Colonic mucosa (tissue), 4 donors: ENCODE measurements at regions not wholly inside any gene's neighbourhood (a gene's known extent, or its start where the extent isn't known, plus 50 kb on each side); places are given as distances from the start of the nearest gene placed in this dataset.

Experiments
- DNase-seq: peaks from one replicate; pipeline ENCODE4 v3.0.0-alpha.2; 2020
- H3K27ac ChIP-seq: fragments of 200-600 bp; one replicate; pipeline ENCODE4 v1.8.0; 2021
- H3K27me3 ChIP-seq: fragments of 200-600 bp; one replicate; pipeline ENCODE4 v1.8.0; 2021
- H3K36me3 ChIP-seq: fragments of 200-600 bp; one replicate; pipeline ENCODE4 v1.8.0; 2021
- H3K4me1 ChIP-seq: fragments of 200-600 bp; one replicate; pipeline ENCODE4 v1.8.0; 2021; ENCODE audit warnings: mild to moderate bottlenecking
- H3K4me3 ChIP-seq: fragments of 200-600 bp; one replicate; pipeline ENCODE4 v1.8.0; 2021
- H3K9ac ChIP-seq, 2 donors: one replicate each; pipeline ENCODE4 v1.7.0; 2013; ENCODE audit warnings: control low read depth in 2 of 2, low read depth in 2 of 2, low read length in 2 of 2
- H3K9me3 ChIP-seq: fragments of 200-600 bp; one replicate; pipeline ENCODE4 v1.8.0; 2021
- intact Hi-C: fragments of 100-400 bp; cut with DNase I; formaldehyde crosslinking; loops from one replicate; pipeline ENCODE4 v1.14.1; 2022
- TF ChIP-seq, protein P1 (sequence below): fragments of 200-600 bp; IDR thresholded peaks from one replicate; pipeline ENCODE4 v1.8.0; 2022; ENCODE audit warnings: antibody characterized with exemption, mild to moderate bottlenecking
- donor health status: healthy.
- donor health status: DM: no; HTN: no; CAD: no.
- donor health status: DM: no; HTN: no; CAD: no.

DNA sequence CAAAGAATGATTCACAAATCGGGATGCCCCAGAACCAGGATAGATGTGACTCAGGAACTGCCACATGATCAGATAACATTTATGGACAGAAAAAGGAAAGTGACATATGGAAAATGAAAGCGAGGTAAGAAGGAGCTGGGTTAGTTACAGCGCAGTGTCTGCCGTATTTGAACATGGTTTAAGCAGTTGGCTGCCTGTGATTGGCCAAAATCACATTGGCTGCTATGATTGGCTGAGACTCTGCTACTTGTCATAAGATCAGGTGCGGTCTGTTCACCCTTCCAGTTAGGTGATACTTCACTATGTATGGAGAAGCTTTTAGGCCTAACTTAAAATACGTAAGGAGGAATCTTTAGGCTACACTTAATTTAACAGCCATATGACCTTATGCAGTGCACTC, 322.7 kb upstream of the HAND2 start:
- Histone ChIP-seq H3K4me1 (no peaks in the 10 kb centered on the region), H3K36me3 (no peaks in the 10 kb centered on the region), H3K4me3 (no peak overlapping the region), H3K9me3 (no peaks in the 10 kb centered on the region), H3K27ac (no peak overlapping the region), H3K9ac (no peak overlapping the region), H3K27me3 (no peaks in the 10 kb centered on the region)
- TF ChIP-seq, protein P1, sequence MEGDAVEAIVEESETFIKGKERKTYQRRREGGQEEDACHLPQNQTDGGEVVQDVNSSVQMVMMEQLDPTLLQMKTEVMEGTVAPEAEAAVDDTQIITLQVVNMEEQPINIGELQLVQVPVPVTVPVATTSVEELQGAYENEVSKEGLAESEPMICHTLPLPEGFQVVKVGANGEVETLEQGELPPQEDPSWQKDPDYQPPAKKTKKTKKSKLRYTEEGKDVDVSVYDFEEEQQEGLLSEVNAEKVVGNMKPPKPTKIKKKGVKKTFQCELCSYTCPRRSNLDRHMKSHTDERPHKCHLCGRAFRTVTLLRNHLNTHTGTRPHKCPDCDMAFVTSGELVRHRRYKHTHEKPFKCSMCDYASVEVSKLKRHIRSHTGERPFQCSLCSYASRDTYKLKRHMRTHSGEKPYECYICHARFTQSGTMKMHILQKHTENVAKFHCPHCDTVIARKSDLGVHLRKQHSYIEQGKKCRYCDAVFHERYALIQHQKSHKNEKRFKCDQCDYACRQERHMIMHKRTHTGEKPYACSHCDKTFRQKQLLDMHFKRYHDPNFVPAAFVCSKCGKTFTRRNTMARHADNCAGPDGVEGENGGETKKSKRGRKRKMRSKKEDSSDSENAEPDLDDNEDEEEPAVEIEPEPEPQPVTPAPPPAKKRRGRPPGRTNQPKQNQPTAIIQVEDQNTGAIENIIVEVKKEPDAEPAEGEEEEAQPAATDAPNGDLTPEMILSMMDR = no peak
- intact Hi-C loops = no loop called here
- no peak for DNase-seq

DNA sequence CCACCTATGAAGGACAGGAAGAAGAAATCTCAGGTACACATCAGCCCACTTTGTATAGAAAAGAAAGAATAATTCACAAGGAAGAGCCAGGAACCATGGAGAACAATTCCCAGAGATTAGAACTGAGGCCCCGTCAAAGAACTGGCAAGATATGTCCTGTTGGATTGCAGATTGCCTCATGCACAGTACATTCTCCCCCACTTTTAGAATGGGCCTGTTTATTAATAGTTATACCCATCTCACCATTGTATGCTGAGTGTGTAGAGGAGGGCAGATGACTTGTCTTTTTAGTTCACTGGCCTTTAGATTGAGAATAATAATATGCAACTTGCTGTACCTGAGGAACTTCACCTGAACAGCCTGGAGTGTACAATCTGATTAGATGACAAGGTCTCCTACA, 315.6 kb upstream of the HAND2 start:
- H3K36me3 ChIP-seq = no peaks in the 10 kb centered on the region
- no peak for DNase-seq
- intact Hi-C loops = no loop called here
- H3K9me3 ChIP-seq = no peaks in the 10 kb centered on the region
- H3K27ac ChIP-seq = no peak overlapping the region
- TF ChIP-seq, protein P1 = no peak
- no peak overlapping the region for H3K9ac ChIP-seq
- no peak overlapping the region for H3K4me3 ChIP-seq
- H3K4me1 ChIP-seq = no peaks in the 10 kb centered on the region
- H3K27me3 ChIP-seq = no peaks in the 10 kb centered on the region

DNA sequence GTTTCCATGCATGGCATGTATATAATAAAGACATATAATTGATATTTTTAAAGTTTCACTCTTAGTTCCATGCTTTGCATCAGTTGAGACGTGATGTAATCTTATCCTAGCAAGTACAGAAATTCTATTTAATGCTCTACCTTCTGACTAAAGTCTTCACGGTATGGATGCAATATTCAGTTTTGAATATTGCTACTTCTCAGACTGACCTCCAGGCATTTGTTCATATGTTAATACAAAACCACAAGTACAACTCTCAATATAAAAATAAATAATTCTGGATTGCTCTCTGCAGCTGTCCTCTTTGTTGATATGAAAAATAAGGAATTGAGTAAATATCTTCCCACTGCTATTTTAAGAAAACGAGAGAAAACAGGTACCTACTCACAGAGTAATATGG, 309.8 kb upstream of the HAND2 start:
- Histone ChIP-seq H3K4me1 (no peaks in the 10 kb centered on the region), H3K9ac (no peak overlapping the region)
- no peak for DNase-seq

DNA sequence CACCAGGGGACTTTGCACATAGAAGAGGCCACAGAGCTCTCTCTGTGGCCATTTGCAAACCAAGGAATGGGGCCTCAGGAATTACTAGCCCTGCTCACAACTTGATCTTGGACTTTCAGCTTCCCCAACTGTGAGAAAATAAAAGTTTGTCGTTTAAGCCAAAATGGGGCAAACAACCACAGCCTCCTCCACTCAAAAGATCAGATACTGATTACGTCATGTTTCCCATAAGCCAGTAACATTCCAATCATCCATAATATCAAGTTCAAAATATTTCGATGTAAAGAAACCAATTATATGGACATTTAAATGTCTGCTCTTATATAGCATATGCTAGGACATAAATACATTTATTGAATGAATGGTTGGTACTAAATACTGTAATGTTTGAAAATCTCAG, 307.5 kb upstream of the HAND2 start:
- Histone ChIP-seq H3K4me3 (no peak overlapping the region), H3K9ac (no peak overlapping the region), H3K9me3 (no peaks in the 10 kb centered on the region), H3K27me3 (no peaks in the 10 kb centered on the region), H3K27ac (no peak overlapping the region), H3K4me1 (no peaks in the 10 kb centered on the region), H3K36me3 (no peaks in the 10 kb centered on the region)
- DNase-seq = no peak
- TF ChIP-seq, protein P1 = no peak
- intact Hi-C loops = no loop called here

More for the DNA sequence above, 309.8 kb upstream of the HAND2 start:
- H3K27ac ChIP-seq = no peak overlapping the region
- intact Hi-C loops = no loop called here
- no peaks in the 10 kb centered on the region for H3K9me3 ChIP-seq
- H3K4me3 ChIP-seq = no peak overlapping the region
- H3K27me3 ChIP-seq = no peaks in the 10 kb centered on the region
- TF ChIP-seq, protein P1 = no peak
- H3K36me3 ChIP-seq = no peaks in the 10 kb centered on the region

DNA sequence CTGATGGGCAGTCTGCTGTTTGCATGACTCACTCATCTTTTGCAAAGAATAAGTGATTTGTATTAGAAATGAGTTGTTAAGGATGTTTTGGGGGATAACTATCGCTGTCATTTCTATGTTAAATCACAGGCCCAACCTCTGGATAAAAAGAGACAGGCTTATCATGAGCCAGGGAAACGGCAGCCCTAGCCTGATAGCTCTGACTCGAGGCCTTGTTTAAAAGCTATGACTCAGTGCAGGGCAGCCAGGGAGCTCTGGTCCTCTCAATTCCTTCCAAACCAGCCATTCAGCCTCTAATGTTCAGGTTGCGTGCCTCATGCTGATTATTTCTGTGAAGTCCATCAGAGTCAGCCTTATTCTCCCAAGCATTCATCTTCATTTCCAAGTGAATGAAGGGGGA, 305.9 kb upstream of the HAND2 start:
- intact Hi-C loops = no loop called here
- DNase-seq = no peak
- no peaks in the 10 kb centered on the region for H3K36me3 ChIP-seq

More for the DNA sequence above, 305.9 kb upstream of the HAND2 start:
- Histone ChIP-seq H3K9ac (no peak overlapping the region), H3K9me3 (no peaks in the 10 kb centered on the region), H3K27me3 (no peaks in the 10 kb centered on the region), H3K4me1 (no peaks in the 10 kb centered on the region), H3K4me3 (no peak overlapping the region), H3K27ac (no peak overlapping the region)
- TF ChIP-seq, protein P1 = no peak
